GM12878 (cell line): ENCODE measurements at regions not wholly inside any gene's neighbourhood (a gene's known extent, or its start where the extent isn't known, plus 50 kb on each side); places are given as distances from the start of the nearest gene placed in this dataset.

Experiments used
- ATAC-seq: fragments of 200-7000 bp; cut with Tn5 transposase; 3 replicates; pipeline ENCODE4 v1.9.1; 2020; ENCODE audit warnings: mild to moderate bottlenecking, moderate library complexity
- BruUV-seq: library from RNA; stranded (reverse); fragments of 400-500 nt; replicated peaks from 2 replicates; lab custom pipeline; 2021; lab: Mats Ljungman, UMichigan
- CTCF ChIA-PET: fragments of 300-600 bp; sonication (Branson Sonifier 250); formaldehyde crosslinking; extraction: SDS; loops from one replicate; lab custom pipeline; 2021; ENCODE audit warnings: inconsistent platforms; lab: Yijun Ruan, JAX
- POLR2A ChIA-PET: fragments of 350-600 bp; formaldehyde crosslinking; extraction: SDS; loops from one replicate; lab custom pipeline; 2021; ENCODE audit warnings: inconsistent platforms; lab: Charles Lee
- RAD21 ChIA-PET: fragments of 300-600 bp; sonication (Branson Sonifier 250); formaldehyde crosslinking; loops from one replicate; lab custom pipeline; 2023; ENCODE audit warnings: antibody characterized with exemption; ENCODE audit not compliant: unreplicated experiment; lab: Charles Lee
- SMC1A ChIA-PET: fragments of 300-600 bp; sonication (Branson Sonifier 250); formaldehyde crosslinking; loops from one replicate; lab custom pipeline; 2023; ENCODE audit not compliant: unreplicated experiment, uncharacterized antibody; lab: Charles Lee
- DNase-seq: peaks from one replicate; pipeline ENCODE4 v3.0.0-alpha.2; 2011; ENCODE audit warnings: low read depth, low spot score
- FAIRE-seq: peaks from 3 replicates; lab custom pipeline; 2011; peaks lifted over from hg19 to GRCh38; lab: Jason Lieb, UNC
- H2AFZ ChIP-seq: 2 replicates; pipeline ENCODE4 v1.6.0; 2011; ENCODE audit warnings: low read depth, low read length, control low read depth; ENCODE audit not compliant: control insufficient read depth
- H3K27ac ChIP-seq: 2 replicates; pipeline ENCODE4 v1.5.1; 2011; ENCODE audit warnings: control low read depth; ENCODE audit not compliant: control insufficient read depth, insufficient read depth
- H3K27me3 ChIP-seq, 2 experiments: replicated peaks in 1 of 2; 2 replicates each; pipeline versions ENCODE4 v1.6.0 to v1.6.1; 2011; ENCODE audit warnings: low read length in 1 of 2; ENCODE audit not compliant: control insufficient read depth in 2 of 2, insufficient read depth in 2 of 2
- H3K36me3 ChIP-seq, 2 experiments: 2 replicates each; pipeline ENCODE4 v1.5.1; 2011; ENCODE audit warnings: low read length in 1 of 2; ENCODE audit not compliant: control insufficient read depth in 2 of 2, insufficient read depth in 2 of 2
- H3K4me1 ChIP-seq: 2 replicates; pipeline ENCODE4 v1.6.1; 2011; ENCODE audit warnings: mild to moderate bottlenecking, low read length, moderate library complexity, mixed read lengths; ENCODE audit not compliant: control insufficient read depth, insufficient read depth
- H3K4me2 ChIP-seq: 2 replicates; pipeline ENCODE4 v1.6.0; 2011; ENCODE audit warnings: control low read depth; ENCODE audit not compliant: control insufficient read depth, insufficient read depth
- H3K4me3 ChIP-seq: fragments of 200-600 bp; sonication (generic); 2 replicates; pipeline ENCODE4 v1.5.1; 2016
- H3K79me2 ChIP-seq: 2 replicates; pipeline ENCODE4 v1.6.0; 2011; ENCODE audit warnings: low read length; ENCODE audit not compliant: control insufficient read depth, insufficient read depth
- H3K9ac ChIP-seq: 2 replicates; pipeline ENCODE4 v1.8.0; 2011; ENCODE audit warnings: low read length, control low read depth, mixed read lengths; ENCODE audit not compliant: control insufficient read depth, insufficient read depth
- H3K9me3 ChIP-seq: replicated peaks from 3 replicates; pipeline ENCODE4 v1.5.1; 2011; ENCODE audit warnings: mild to moderate bottlenecking, low read length; ENCODE audit not compliant: control insufficient read depth, insufficient read depth
- H4K20me1 ChIP-seq: 2 replicates; pipeline ENCODE4 v1.6.0; 2011; ENCODE audit not compliant: control insufficient read depth, insufficient read depth
- FOXK2 ChIP-seq: fragments of 450-650 bp; IDR thresholded peaks from 2 replicates; pipeline ENCODE4 v1.6.1; 2017; ENCODE audit warnings: mild to moderate bottlenecking, moderate library complexity
- JUNB ChIP-seq: IDR thresholded peaks from 2 replicates; pipeline ENCODE4 v1.6.1; 2016; ENCODE audit warnings: antibody characterized with exemption, mild to moderate bottlenecking
- LARP7 ChIP-seq: fragments of 450-650 bp; IDR thresholded peaks from 2 replicates; pipeline ENCODE4 v1.6.1; 2017; ENCODE audit warnings: mild to moderate bottlenecking
- MTA2 ChIP-seq: fragments of 450-650 bp; IDR thresholded peaks from 2 replicates; pipeline ENCODE4 v1.6.1; 2016; ENCODE audit warnings: low read depth, mild to moderate bottlenecking, moderate library complexity
- MYB ChIP-seq: fragments of 150-350 bp; IDR thresholded peaks from 2 replicates; pipeline ENCODE4 v1.6.1; 2014; ENCODE audit warnings: mild to moderate bottlenecking, low read depth, low read length, borderline replicate concordance
- SUPT20H ChIP-seq: IDR thresholded peaks from 2 replicates; pipeline ENCODE4 v1.6.1; 2011; ENCODE audit warnings: low read depth, mild to moderate bottlenecking, low read length, moderate library complexity, borderline replicate concordance; ENCODE audit not compliant: control insufficient read depth
- TCF7 ChIP-seq: IDR thresholded peaks from 2 replicates; pipeline ENCODE4 v1.6.1; 2014; ENCODE audit warnings: antibody characterized with exemption, borderline replicate concordance
- WGBS: methylation state at CpG from one replicate; pipeline ENCODE4 v1.1.6; 2016; ENCODE audit warnings: low lambda C conversion rate; ENCODE audit not compliant: insufficient replicate concordance, insufficient coverage; ENCODE audit errors: missing lambda C conversion rate; 5-methylcytosine and 5-hydroxymethylcytosine counted together
- in situ Hi-C: fragments of 300-500 bp; cut with MboI; formaldehyde crosslinking; loops from 9 replicates; pipeline ENCODE4 v1.14.3; 2018; ENCODE audit warnings: mixed read lengths
- intact Hi-C: fragments of 100-400 bp; cut with micrococcal nuclease; formaldehyde crosslinking; loops from one replicate; pipeline ENCODE4 v1.14.2; 2022; ENCODE audit not compliant: unreplicated experiment
- TF ChIP-seq, protein P1 (sequence below): fragments of 450-650 bp; IDR thresholded peaks from 2 replicates; pipeline ENCODE4 v1.6.1; 2018; ENCODE audit warnings: borderline replicate concordance, mild to moderate bottlenecking; ENCODE audit not compliant: partially characterized antibody
- TF ChIP-seq, protein P2 (sequence below): fragments of 450-650 bp; IDR thresholded peaks from 2 replicates; pipeline ENCODE4 v1.6.1; 2017; ENCODE audit warnings: mild to moderate bottlenecking, moderate library complexity
- TF ChIP-seq, protein P3 (sequence below): fragments of 450-650 bp; conservative IDR thresholded peaks from 2 replicates; pipeline ENCODE4 v1.6.1; 2017; ENCODE audit warnings: mild to moderate bottlenecking, moderate library complexity
- TF ChIP-seq, protein P4 (sequence below): IDR thresholded peaks from 2 replicates; pipeline ENCODE4 v1.6.1; 2012; ENCODE audit warnings: mild to moderate bottlenecking, low read depth, low read length

DNA sequence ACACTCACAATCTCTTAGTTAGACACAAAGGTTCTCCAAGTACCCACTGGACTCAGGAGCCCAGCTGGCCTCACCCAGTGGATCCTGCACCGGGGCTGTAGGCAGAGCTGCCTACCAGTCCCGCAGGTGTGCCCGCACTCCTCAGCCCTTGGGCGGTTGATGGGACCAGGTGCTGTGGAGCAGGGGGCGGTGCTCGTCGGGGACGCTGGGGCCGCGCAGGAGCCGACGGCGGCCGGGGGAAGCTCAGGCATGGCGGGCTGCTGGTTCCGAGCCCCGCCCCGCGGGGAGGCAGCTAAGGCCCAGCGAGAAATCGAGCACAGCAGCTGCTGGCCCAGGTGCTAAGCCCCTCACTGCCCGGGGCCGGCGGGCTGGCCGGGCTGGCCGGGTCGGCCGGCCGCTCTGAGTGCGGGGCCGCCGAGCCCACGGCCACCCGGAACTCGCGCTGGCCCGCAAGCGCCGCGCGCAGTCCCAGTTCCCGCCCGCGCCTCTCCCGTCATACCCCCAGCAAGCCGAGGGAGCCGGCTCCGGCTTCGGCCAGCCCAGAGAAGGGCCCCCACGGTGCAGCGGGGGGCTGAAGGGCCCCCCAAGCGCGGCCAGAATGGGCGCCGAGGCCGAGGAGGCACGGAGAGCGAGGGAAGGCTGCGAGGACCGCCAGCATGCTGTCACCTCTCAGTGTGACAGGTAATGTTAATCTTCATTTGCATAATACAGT lies 506.8 kb downstream of the LRFN5 start:
- no peaks in the 10 kb centered on the region for H4K20me1 ChIP-seq
- CTCF ChIA-PET: no interaction called here
- H3K79me2 ChIP-seq: no peaks in the 10 kb centered on the region
- no peaks in the 10 kb centered on the region for H3K4me1 ChIP-seq
- ATAC-seq: no peak
- SMC1A ChIA-PET: interaction anchor here (1.1 kb wide), 1 partner anchor 109 kb away, joined by 4 read pairs; no protein-coding TSS in a partner anchor
- DNase-seq: no peak
- no peak for FAIRE-seq
- POLR2A ChIA-PET: no interaction called here
- no peaks in the 10 kb centered on the region for H3K36me3 ChIP-seq
- no peaks in the 10 kb centered on the region; the same call in 2 of the 3 replicates for H3K9me3 ChIP-seq
- RAD21 ChIA-PET: no interaction called here
- no peak overlapping the region for H3K9ac ChIP-seq
- H3K27me3 ChIP-seq: no peaks in the 10 kb centered on the region
- intact Hi-C loops: no loop called here
- 86% methylated on average over 37 of the region's 60 CpGs for WGBS
- H2AFZ ChIP-seq: no peak overlapping the region
- in situ Hi-C loops: no loop called here
- H3K27ac ChIP-seq: no peak overlapping the region
- H3K4me3 ChIP-seq: no peak overlapping the region
- H3K4me2 ChIP-seq: no peak overlapping the region
- BruUV-seq: no TSS peak
- TF ChIP-seq, protein P1, sequence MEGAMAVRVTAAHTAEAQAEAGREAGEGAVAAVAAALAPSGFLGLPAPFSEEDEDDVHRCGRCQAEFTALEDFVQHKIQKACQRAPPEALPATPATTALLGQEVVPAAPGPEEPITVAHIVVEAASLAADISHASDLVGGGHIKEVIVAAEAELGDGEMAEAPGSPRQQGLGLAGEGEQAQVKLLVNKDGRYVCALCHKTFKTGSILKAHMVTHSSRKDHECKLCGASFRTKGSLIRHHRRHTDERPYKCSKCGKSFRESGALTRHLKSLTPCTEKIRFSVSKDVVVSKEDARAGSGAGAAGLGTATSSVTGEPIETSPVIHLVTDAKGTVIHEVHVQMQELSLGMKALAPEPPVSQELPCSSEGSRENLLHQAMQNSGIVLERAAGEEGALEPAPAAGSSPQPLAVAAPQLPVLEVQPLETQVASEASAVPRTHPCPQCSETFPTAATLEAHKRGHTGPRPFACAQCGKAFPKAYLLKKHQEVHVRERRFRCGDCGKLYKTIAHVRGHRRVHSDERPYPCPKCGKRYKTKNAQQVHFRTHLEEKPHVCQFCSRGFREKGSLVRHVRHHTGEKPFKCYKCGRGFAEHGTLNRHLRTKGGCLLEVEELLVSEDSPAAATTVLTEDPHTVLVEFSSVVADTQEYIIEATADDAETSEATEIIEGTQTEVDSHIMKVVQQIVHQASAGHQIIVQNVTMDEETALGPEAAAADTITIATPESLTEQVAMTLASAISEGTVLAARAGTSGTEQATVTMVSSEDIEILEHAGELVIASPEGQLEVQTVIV: no peak
- TF ChIP-seq TCF7: no peak
- TF ChIP-seq MTA2: no peak
- no peak for TF ChIP-seq SUPT20H
- no peak for TF ChIP-seq FOXK2
- TF ChIP-seq LARP7: no peak
- TF ChIP-seq, protein P2, sequence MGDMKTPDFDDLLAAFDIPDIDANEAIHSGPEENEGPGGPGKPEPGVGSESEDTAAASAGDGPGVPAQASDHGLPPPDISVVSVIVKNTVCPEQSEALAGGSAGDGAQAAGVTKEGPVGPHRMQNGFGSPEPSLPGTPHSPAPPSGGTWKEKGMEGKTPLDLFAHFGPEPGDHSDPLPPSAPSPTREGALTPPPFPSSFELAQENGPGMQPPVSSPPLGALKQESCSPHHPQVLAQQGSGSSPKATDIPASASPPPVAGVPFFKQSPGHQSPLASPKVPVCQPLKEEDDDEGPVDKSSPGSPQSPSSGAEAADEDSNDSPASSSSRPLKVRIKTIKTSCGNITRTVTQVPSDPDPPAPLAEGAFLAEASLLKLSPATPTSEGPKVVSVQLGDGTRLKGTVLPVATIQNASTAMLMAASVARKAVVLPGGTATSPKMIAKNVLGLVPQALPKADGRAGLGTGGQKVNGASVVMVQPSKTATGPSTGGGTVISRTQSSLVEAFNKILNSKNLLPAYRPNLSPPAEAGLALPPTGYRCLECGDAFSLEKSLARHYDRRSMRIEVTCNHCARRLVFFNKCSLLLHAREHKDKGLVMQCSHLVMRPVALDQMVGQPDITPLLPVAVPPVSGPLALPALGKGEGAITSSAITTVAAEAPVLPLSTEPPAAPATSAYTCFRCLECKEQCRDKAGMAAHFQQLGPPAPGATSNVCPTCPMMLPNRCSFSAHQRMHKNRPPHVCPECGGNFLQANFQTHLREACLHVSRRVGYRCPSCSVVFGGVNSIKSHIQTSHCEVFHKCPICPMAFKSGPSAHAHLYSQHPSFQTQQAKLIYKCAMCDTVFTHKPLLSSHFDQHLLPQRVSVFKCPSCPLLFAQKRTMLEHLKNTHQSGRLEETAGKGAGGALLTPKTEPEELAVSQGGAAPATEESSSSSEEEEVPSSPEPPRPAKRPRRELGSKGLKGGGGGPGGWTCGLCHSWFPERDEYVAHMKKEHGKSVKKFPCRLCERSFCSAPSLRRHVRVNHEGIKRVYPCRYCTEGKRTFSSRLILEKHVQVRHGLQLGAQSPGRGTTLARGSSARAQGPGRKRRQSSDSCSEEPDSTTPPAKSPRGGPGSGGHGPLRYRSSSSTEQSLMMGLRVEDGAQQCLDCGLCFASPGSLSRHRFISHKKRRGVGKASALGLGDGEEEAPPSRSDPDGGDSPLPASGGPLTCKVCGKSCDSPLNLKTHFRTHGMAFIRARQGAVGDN: no peak
- TF ChIP-seq, protein P3, sequence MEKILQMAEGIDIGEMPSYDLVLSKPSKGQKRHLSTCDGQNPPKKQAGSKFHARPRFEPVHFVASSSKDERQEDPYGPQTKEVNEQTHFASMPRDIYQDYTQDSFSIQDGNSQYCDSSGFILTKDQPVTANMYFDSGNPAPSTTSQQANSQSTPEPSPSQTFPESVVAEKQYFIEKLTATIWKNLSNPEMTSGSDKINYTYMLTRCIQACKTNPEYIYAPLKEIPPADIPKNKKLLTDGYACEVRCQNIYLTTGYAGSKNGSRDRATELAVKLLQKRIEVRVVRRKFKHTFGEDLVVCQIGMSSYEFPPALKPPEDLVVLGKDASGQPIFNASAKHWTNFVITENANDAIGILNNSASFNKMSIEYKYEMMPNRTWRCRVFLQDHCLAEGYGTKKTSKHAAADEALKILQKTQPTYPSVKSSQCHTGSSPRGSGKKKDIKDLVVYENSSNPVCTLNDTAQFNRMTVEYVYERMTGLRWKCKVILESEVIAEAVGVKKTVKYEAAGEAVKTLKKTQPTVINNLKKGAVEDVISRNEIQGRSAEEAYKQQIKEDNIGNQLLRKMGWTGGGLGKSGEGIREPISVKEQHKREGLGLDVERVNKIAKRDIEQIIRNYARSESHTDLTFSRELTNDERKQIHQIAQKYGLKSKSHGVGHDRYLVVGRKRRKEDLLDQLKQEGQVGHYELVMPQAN: no peak
- TF ChIP-seq, protein P4, sequence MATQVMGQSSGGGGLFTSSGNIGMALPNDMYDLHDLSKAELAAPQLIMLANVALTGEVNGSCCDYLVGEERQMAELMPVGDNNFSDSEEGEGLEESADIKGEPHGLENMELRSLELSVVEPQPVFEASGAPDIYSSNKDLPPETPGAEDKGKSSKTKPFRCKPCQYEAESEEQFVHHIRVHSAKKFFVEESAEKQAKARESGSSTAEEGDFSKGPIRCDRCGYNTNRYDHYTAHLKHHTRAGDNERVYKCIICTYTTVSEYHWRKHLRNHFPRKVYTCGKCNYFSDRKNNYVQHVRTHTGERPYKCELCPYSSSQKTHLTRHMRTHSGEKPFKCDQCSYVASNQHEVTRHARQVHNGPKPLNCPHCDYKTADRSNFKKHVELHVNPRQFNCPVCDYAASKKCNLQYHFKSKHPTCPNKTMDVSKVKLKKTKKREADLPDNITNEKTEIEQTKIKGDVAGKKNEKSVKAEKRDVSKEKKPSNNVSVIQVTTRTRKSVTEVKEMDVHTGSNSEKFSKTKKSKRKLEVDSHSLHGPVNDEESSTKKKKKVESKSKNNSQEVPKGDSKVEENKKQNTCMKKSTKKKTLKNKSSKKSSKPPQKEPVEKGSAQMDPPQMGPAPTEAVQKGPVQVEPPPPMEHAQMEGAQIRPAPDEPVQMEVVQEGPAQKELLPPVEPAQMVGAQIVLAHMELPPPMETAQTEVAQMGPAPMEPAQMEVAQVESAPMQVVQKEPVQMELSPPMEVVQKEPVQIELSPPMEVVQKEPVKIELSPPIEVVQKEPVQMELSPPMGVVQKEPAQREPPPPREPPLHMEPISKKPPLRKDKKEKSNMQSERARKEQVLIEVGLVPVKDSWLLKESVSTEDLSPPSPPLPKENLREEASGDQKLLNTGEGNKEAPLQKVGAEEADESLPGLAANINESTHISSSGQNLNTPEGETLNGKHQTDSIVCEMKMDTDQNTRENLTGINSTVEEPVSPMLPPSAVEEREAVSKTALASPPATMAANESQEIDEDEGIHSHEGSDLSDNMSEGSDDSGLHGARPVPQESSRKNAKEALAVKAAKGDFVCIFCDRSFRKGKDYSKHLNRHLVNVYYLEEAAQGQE: no peak
- no peak for TF ChIP-seq JUNB
- TF ChIP-seq MYB: no peak
